Spleen (tissue), 11 donors: ENCODE measurements at regions not wholly inside any gene's neighbourhood (a gene's known extent, or its start where the extent isn't known, plus 50 kb on each side); places are given as distances from the start of the nearest gene placed in this dataset.

Experiments
- DNase-seq: peaks from one replicate; pipeline ENCODE4 v3.0.0-alpha.2; 2020
- H3K27ac ChIP-seq, 8 donors: fragments of 200-600 bp; sonication (generic) in 7 of 8; 1 replicate in 4 of 8; 2 replicates in 4 of 8; pipeline versions ENCODE4 v1.5.0 to v1.8.0; 2016 to 2021; ENCODE audit warnings: inconsistent platforms in 4 of 8, mild to moderate bottlenecking in 4 of 8, moderate library complexity in 1 of 8
- H3K27me3 ChIP-seq, 7 donors: fragments of 200-600 bp; sonication (generic) in 6 of 7; replicated peaks in 1 of 7; 1 replicate in 4 of 7; 2 replicates in 3 of 7; pipeline versions ENCODE4 v1.5.0 to v1.8.0; 2016 to 2021; ENCODE audit warnings: inconsistent platforms in 3 of 7, mild to moderate bottlenecking in 1 of 7
- H3K36me3 ChIP-seq, 6 donors: fragments of 200-600 bp; sonication (generic) in 5 of 6; 1 replicate in 4 of 6; 2 replicates in 2 of 6; pipeline versions ENCODE4 v1.5.0 to v1.8.0; 2016 to 2021; ENCODE audit warnings: inconsistent platforms in 2 of 6
- H3K4me1 ChIP-seq, 6 donors: fragments of 200-600 bp; sonication (generic) in 5 of 6; 1 replicate in 3 of 6; 2 replicates in 3 of 6; pipeline versions ENCODE4 v1.5.0 to v1.8.0; 2016 to 2021; ENCODE audit warnings: inconsistent platforms in 3 of 6
- H3K4me3 ChIP-seq, 8 donors: fragments of 200-600 bp; sonication (generic) in 7 of 8; 1 replicate in 4 of 8; 2 replicates in 4 of 8; pipeline versions ENCODE4 v1.5.0 to v1.8.0; 2016 to 2021; ENCODE audit warnings: inconsistent platforms in 4 of 8, mild to moderate bottlenecking in 4 of 8, moderate library complexity in 2 of 8
- H3K9me3 ChIP-seq, 8 donors: fragments of 200-600 bp; sonication (generic) in 7 of 8; 1 replicate in 4 of 8; 2 replicates in 4 of 8; pipeline versions ENCODE4 v1.5.0 to v1.8.0; 2016 to 2021; ENCODE audit warnings: inconsistent platforms in 4 of 8
- POLR2A ChIP-seq, 3 donors: fragments of 450-650 bp; IDR thresholded peaks; one replicate each; pipeline ENCODE4 v1.5.1; 2017; ENCODE audit warnings: antibody characterized with exemption in 3 of 3, mild to moderate bottlenecking in 1 of 3
- POLR2AphosphoS5 ChIP-seq, 3 donors: sonication (generic); formaldehyde crosslinking; IDR thresholded peaks; one replicate each; pipeline ENCODE4 v1.5.1; 2017; ENCODE audit warnings: antibody characterized with exemption in 3 of 3
- WGBS, 5 donors: extraction: QIAGEN DNeasy Blood & Tissue Kit in 3 of 5; methylation state at CpG; one replicate each; pipeline versions ENCODE4 v1.1.5 to v1.1.7; 2013 to 2018; 5-methylcytosine and 5-hydroxymethylcytosine counted together
- intact Hi-C: fragments of 100-400 bp; cut with DNase I; formaldehyde crosslinking; loops from one replicate; pipeline ENCODE4 v1.15.0; 2023; ENCODE audit warnings: low total_unique reads
- TF ChIP-seq, protein P1 (sequence below), 11 experiments: fragments of 200-600 bp in 7 of 11; fragments of 450-650 bp in 4 of 11; sonication (generic) in 4 of 11; IDR thresholded peaks in 8 of 11; conservative IDR thresholded peaks in 3 of 11; 1 replicate in 7 of 11; 2 replicates in 4 of 11; pipeline versions ENCODE4 v1.4.0 to v1.8.0; 2016 to 2021; ENCODE audit warnings: antibody characterized with exemption in 11 of 11, inconsistent platforms in 4 of 11, mild to moderate bottlenecking in 1 of 11
- donor health status: healthy with polysubstance abuse.
- donor health status: DM: no; HTN: no; CAD: no; lungs with moderate emphysema.
- donor health status: DM: no; HTN: no; CAD: no.
- donor health status: Bipolar disorder and iron deficiency.
- donor health status: healthy.
- donor health status: DM: no; HTN: no; CAD: no.
- donor health status: DM: yes; HTN: yes; CAD: no.

DNA sequence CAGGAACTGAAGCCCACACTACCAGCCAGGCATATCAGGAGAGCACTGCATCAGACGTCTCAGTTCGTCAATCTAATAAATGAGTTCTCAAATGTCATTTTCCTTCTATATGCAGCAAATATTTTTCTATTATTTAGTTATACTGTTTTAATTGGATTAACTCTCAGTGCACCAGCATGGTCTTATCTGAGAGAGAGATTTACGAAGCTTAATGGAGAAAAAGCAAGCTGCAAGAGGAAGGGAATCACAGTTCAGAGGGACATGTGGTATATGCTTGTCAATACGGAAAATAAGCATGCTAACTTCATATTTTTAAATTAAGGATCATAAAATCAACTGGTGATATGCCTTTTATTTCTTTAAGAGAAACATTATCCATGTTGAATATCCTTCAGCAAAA, 213.1 kb upstream of the NECTIN3 start:
- 77 to 86% (median 82%) methylated on average over 4 of the region's 4 CpGs for WGBS, 5 donors

GRCh38 chr3:110859336-110859735, 212.3 kb upstream of the NECTIN3 start:
- 86 to 93% (median 90%) methylated on average over 5 of the region's 5 CpGs for whole genome bisulfite sequencing, 5 donors
- no peak for DNase-seq

More for the DNA sequence above, 213.1 kb upstream of the NECTIN3 start:
- Histone ChIP-seq H3K36me3 (no peaks in the 10 kb centered on the region), H3K27me3 (no peaks in the 10 kb centered on the region), H3K4me1 (no peaks in the 10 kb centered on the region), H3K27ac (no peak overlapping the region), H3K9me3 (no peaks in the 10 kb centered on the region), H3K4me3 (no peak overlapping the region)
- DNase-seq = no peak
- intact Hi-C loops = no loop called here
- TF ChIP-seq, protein P1, sequence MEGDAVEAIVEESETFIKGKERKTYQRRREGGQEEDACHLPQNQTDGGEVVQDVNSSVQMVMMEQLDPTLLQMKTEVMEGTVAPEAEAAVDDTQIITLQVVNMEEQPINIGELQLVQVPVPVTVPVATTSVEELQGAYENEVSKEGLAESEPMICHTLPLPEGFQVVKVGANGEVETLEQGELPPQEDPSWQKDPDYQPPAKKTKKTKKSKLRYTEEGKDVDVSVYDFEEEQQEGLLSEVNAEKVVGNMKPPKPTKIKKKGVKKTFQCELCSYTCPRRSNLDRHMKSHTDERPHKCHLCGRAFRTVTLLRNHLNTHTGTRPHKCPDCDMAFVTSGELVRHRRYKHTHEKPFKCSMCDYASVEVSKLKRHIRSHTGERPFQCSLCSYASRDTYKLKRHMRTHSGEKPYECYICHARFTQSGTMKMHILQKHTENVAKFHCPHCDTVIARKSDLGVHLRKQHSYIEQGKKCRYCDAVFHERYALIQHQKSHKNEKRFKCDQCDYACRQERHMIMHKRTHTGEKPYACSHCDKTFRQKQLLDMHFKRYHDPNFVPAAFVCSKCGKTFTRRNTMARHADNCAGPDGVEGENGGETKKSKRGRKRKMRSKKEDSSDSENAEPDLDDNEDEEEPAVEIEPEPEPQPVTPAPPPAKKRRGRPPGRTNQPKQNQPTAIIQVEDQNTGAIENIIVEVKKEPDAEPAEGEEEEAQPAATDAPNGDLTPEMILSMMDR (IDR thresholded peaks at IDR 0.05 in 8 of 11, conservative IDR thresholded peaks at IDR 0.05 in 3 of 11) = no peak
- TF ChIP-seq POLR2AphosphoS5 (IDR thresholded peaks at IDR 0.05) (no peak), POLR2A (IDR thresholded peaks at IDR 0.05) (no peak)

DNA sequence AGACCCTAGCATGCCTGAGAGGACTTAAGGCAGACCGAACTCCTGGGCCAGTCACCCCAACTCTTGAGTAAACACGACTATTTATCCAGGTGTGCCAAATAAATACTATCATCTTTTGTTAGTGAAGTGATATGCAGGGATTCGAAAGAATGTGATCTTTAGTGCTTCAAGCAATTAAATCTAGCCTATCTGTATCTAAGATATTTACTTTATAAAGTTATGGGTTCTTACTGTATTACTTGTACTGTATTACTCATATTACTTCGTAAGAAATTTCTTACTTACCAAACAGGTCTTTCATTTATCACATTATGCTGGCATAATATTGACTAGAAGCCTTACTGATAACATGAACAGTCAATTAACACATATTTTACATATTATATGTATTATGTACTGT, 211.6 kb upstream of the NECTIN3 start:
- H3K27me3 ChIP-seq = no peaks in the 10 kb centered on the region
- TF ChIP-seq POLR2AphosphoS5 (IDR thresholded peaks at IDR 0.05) (no peak), POLR2A (IDR thresholded peaks at IDR 0.05) (no peak)
- TF ChIP-seq, protein P1 (IDR thresholded peaks at IDR 0.05 in 8 of 11, conservative IDR thresholded peaks at IDR 0.05 in 3 of 11) = no peak
- DNase-seq = no peak
- 54 to 65% (median 61%) methylated on average over 4 of the region's 4 CpGs for WGBS, 5 donors
- no peak overlapping the region for H3K27ac ChIP-seq
- H3K4me3 ChIP-seq = no peak overlapping the region
- H3K9me3 ChIP-seq = no peaks in the 10 kb centered on the region
- H3K4me1 ChIP-seq = no peaks in the 10 kb centered on the region
- intact Hi-C loops = no loop called here
- no peaks in the 10 kb centered on the region for H3K36me3 ChIP-seq

More at GRCh38 chr3:110859336-110859735, 212.3 kb upstream of the NECTIN3 start:
- Histone ChIP-seq H3K36me3 (no peaks in the 10 kb centered on the region), H3K4me1 (no peaks in the 10 kb centered on the region), H3K4me3 (no peak overlapping the region), H3K27me3 (no peaks in the 10 kb centered on the region), H3K27ac (no peak overlapping the region), H3K9me3 (no peaks in the 10 kb centered on the region)
- intact Hi-C loops = no loop called here
- TF ChIP-seq POLR2AphosphoS5 (IDR thresholded peaks at IDR 0.05) = no peak
- TF ChIP-seq, protein P1 (IDR thresholded peaks at IDR 0.05 in 8 of 11, conservative IDR thresholded peaks at IDR 0.05 in 3 of 11) = no peak
- no peak for TF ChIP-seq POLR2A (IDR thresholded peaks at IDR 0.05)

DNA sequence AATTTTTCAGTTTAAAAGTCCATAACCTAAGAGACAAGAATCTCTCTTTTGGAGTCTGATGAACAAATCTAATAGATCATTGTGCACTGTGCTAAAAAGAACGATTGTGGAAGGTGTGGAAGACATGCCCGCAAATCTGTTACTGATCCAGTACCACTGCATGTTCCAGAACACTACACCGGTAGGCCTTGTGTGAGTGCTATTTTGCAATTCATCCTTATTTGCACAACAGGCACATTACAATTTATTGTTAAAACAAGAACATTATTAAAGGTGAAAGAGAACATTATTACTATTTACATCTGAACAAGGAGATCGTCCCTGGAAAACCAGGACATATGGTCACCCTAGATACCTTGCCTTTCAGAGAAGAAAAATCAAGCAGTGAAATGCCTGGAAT, 205.7 kb upstream of the NECTIN3 start:
- no peak overlapping the region for H3K4me3 ChIP-seq
- TF ChIP-seq POLR2AphosphoS5 (IDR thresholded peaks at IDR 0.05) = no peak
- TF ChIP-seq, protein P1 (IDR thresholded peaks at IDR 0.05 in 8 of 11, conservative IDR thresholded peaks at IDR 0.05 in 3 of 11) = no peak
- TF ChIP-seq POLR2A (IDR thresholded peaks at IDR 0.05) = no peak
- WGBS, 5 donors = 83 to 94% (median 87%) methylated on average over 4 of the region's 4 CpGs
- no peaks in the 10 kb centered on the region for H3K36me3 ChIP-seq
- intact Hi-C loops = no loop called here
- no peaks in the 10 kb centered on the region for H3K27me3 ChIP-seq
- no peak for DNase-seq
- H3K27ac ChIP-seq = no peak overlapping the region
- no peaks in the 10 kb centered on the region for H3K4me1 ChIP-seq
- H3K9me3 ChIP-seq = no peaks in the 10 kb centered on the region
